MV-4-11 (cell line): ENCODE measurements at regions not wholly inside any gene's neighbourhood (a gene's known extent, or its start where the extent isn't known, plus 50 kb on each side); places are given as distances from the start of the nearest gene placed in this dataset.
A peak's percentile ranks its signal among the peaks of the same experiment; 100 is the strongest.
"Not testable (repeated sequence)": the region's sequence is repeated elsewhere in the genome, so short reads cannot be mapped to it uniquely, and the experiment has no call there.

Experiments
- DNase-seq: peaks from one replicate; lab custom pipeline; 2025; lab: John Stamatoyannopoulos, UW

- DNase-seq: peak; percentile 70
These were observed 89.8 kb downstream of the KATNIP start for GRCh38 chr16:27639561-27640276.

DNA sequence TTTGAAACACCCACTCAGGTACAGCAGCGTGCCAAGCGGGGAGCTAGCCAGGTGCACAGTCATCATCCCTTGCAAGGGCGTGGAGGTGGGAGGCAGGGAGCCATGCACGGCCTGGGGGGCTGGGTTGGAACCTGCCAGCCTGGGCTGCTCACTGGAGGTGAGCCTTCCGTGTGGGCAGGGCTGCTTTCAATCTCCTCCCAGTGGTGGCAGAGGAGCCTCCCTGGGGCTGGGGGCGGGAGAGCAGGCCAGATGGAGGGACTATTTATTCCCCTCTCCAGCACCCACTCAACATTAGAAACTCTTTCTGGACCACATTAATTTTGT is 90.3 kb downstream of the KATNIP start:
- no peak for DNase-seq

GRCh38 chr16:27641260-27641659 is 91.3 kb downstream of the KATNIP start:
- DNase-seq: no peak

- not testable (repeated sequence) for DNase-seq
These were observed 91.9 kb downstream of the KATNIP start for GRCh38 chr16:27641734-27642415.

GRCh38 chr16:27642756-27643155 is 92.8 kb downstream of the KATNIP start:
- peak; percentile 7 for DNase-seq

DNA sequence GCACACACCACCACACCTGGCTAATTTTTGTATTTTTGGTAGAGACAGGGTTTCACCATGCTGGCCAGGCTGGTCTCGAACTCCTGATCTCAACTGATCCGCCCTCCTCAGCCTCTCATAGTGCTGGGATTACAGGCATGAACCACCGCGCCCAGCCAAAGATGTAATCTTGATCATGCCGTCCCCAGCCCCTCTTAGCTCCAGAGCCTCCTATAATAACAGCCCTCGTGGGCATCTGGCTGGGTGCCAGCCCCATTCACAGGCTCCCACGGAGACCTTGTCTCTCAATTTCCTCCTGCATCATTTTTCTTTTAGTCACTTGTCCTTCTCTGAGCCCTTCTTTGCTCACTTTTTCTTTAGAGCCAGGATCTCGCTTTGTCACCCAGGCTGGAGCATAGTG is 94.2 kb downstream of the KATNIP start:
- no peak for DNase-seq

DNA sequence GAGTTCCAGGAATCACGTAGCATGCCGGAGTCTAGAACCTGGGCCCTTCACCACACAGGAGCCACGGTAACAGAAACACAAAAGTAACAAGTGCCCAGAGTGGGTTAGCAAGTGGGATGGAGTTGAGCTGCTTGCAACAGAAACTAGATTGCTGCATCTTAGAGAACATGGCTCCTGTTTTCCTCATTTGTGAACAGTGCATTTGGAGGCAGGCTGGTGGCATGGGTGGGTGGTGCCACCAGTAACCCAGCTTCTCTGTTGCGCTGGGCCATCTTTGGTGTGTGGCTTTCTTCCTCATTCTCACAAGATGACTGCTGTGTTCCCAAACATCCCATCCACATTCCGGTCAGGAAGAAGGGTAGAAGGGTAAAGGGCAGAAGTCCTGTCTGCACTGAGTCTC is 95.5 kb downstream of the KATNIP start:
- no peak for DNase-seq

GRCh38 chr16:27646806-27647205 is 96.9 kb downstream of the KATNIP start:
- peak; percentile 58 for DNase-seq

DNA sequence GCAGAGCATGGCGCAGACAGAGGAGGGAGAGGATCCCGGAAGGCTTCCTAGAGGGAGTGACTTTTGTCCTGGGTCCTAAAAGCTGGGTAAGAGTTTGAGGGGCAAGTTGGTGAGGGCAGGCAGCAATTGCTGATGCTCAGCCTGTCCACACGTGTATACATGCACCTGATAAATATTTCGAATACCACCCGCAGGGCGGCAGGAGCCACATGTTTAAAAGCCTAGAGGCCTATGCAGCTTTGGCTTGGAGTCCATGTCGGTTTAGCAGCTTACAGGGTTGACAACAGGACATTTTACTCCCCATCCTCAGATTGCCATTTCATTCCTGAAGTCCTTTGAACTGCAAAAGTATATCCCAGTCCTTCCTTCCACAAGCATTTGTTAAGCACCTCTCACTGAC is 99.1 kb downstream of the KATNIP start:
- no peak for DNase-seq

GRCh38 chr16:27650073-27650701 is 100.2 kb downstream of the KATNIP start:
- DNase-seq: no peak

GRCh38 chr16:27651301-27651700 is 101.4 kb downstream of the KATNIP start:
- DNase-seq: no peak

- no peak for DNase-seq
These were observed 107.9 kb downstream of the KATNIP start for GRCh38 chr16:27657811-27658210.

DNA sequence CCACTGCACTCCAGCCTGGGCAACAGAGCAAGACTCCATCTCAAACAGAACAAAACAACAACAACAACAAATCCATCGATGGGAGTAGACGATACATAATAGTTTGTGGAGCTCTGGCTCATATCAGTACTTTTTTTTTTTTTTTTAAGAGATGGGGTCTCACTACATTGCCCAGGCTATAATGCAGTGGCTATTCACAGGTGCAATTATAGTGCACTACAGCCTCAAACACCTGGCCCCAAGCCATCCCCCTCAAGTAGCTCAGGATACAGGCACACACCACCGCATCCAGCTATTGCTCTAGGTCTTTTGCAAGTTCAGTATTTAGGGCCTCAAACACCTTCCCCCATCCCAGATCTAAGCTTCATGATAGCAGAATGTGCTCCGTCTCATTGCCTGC is 110.6 kb downstream of the KATNIP start:
- no peak for DNase-seq

DNA sequence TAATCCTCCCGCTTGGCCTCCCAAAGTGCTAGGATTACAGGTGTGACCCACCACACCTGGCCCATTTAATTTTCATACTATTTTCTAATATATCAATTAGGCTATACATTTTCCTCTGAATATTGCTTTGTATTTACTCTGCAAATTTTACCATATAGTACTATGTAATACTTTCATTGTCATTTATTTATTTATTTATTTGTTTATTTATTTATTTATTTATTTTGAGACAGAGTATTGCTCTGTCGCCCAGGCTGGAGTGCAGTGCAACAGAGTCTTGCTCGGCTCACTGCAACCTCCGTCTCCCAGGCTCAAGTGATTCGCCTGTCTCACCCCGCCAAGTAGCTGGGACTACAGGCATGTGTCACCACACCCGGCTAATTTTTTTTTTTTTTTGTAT is 113.3 kb downstream of the KATNIP start:
- not testable (repeated sequence) for DNase-seq

- no peak for DNase-seq
These were observed 115.9 kb downstream of the KATNIP start for GRCh38 chr16:27665881-27666280.

- no peak for DNase-seq
These were observed 120.3 kb downstream of the KATNIP start for GRCh38 chr16:27670071-27670810.

GRCh38 chr16:27671410-27671809 is 121.5 kb downstream of the KATNIP start:
- DNase-seq: no peak

- peak; percentile 31 for DNase-seq
These were observed 126.9 kb downstream of the KATNIP start for GRCh38 chr16:27676839-27677238.

- no peak for DNase-seq
These were observed 127.3 kb downstream of the KATNIP start for GRCh38 chr16:27677263-27677662.

DNA sequence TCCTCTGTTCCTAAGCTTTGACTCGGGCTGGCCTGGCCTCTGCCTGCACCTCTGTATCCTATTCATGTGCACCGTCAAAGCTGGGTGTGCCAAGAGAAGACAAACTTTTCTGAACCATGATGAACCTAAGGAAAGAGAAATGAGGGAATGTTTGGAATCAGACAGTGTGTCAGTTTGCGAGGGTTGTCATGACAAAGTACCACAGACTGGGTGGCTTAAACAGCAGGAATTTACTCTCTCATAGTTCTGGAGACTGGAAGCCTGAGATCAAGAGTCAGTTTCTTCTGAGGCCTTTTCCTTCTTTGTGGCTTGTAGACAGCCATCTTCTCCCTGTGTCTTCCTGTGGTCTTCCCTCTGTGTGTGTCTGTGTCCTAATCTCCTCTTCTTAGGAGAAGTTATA is 129.0 kb downstream of the KATNIP start:
- no peak for DNase-seq

DNA sequence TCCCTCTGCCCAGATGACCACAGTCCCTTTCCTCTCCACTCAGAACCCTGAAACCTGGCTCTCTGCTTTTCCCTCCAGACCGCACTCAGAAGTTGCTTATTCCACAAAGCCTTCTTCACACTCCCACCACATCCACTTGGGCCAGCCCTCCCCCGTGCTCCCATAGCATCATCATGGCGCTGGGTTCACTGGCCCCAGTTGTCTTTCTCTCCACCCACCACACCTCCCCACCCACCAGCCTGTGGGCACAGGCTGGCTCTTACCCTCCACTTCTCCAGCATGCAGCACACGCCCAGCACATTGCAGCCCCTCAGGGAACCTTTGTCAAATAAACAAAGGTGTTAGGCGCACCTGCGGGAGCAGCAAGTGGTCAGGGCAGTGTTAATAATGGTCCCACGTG is 130.0 kb downstream of the KATNIP start:
- DNase-seq: no peak

DNA sequence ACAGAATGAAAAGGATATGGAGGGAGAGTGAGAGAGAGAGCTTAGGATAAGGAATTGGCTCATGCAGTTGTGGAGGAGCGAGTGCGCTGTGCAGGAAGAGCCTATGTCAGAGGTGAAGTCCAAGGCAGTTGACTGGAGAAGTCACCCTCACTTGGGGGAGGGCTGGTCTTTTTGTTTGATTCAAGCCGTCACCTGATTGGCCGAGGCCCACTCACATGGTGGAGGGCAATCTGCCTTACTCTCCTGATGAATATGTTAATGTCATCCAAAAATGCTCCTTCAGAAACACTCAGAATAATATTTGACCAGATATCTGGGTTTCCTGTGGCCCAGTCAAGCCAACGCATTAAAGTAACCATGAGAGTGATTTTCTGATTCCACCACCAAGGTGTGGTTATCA is 131.7 kb downstream of the KATNIP start:
- no peak for DNase-seq

GRCh38 chr16:27684047-27684446 is 134.1 kb downstream of the KATNIP start:
- no peak for DNase-seq
